GM21529 (cell line): ENCODE measurements at regions not wholly inside any gene's neighbourhood (a gene's known extent, or its start where the extent isn't known, plus 50 kb on each side); places are given as distances from the start of the nearest gene placed in this dataset.

Source experiments
- ATAC-seq: cut with Tn5 transposase; IDR thresholded peaks from one replicate; pipeline ENCODE4 v1.9.1; 2021; ENCODE audit not compliant: unreplicated experiment

DNA sequence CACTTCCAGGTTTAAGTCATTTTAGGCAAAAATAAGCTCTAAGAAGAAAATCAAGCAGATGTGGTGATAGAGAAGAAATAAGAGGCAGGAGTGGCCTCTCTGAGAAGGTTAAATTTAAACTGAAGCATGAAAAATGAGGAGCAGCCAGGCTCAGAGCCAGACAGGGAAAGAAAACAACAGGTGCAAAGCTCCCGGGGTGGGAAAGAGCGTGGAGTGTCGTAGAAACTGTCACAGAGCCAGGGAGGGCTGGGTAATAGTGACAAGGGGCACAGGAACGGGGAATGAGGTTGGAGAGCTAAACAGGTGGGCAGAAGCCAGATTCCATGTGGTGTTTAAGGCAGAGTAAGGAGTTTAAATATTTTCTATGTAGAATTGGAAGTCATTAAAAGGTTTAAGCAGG lies 132.1 kb upstream of the BLID start:
- no peak for ATAC-seq

DNA sequence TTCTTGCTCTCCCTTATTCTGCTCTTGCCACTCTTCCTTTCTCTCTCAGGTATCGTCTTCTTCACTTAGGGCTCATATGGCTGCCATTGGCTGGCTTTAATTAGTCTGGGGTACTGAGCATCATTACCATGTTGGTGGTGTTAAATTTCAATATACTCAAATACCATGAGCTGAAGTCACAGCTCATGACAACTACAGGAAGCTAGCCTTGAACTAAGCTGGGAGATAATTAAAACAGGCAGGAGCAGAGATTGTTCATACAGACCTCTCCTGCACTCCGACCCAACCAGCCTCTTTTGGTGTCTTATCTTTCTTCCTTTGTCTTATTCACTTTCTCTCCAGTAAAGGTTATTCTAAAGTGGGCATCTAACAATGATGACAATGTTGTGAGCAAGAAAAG lies 130.9 kb upstream of the BLID start:
- no peak for ATAC-seq

GRCh38 chr11:122242731-122243130 lies 126.7 kb upstream of the BLID start:
- ATAC-seq, result no peak

DNA sequence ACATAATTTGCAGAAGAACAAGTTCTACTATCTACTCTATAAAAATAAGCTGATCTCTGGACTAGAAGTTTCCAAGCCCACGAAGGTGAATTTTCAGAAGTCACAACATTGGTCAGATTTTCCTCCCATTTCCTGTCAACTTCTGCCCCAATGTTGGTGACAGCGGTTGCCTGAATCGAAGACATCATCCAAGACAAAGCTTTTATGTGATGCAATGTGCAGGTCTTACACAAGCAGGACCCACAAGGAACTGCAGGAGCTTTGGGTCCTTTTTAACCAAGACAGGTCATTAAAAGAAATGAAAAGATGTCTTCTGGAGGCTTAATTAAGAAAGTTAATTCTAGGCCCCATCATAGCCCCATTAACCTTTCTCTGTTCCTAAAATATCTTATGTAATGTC lies 125.6 kb upstream of the BLID start:
- no peak for ATAC-seq

DNA sequence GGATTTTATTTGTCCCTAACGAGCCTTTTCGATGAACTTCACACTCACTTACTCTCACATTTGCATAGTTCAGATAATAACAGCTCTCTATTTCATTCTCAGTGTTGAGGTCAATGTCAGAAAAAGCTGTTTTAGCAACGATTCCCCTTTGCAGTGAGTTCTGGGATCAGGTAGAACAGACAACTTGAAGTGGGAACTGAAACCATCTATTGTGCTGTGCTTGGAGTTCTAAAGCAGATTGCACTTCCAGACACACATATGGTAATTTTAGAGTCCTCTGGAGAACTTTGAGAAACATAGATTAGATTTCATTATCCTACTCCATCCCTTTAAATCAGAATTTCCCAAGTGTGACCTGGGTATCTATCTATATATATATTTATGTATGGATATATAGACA lies 124.6 kb upstream of the BLID start:
- no peak for ATAC-seq

- no peak for ATAC-seq
Observed at GRCh38 chr11:122235615-122236014, 119.6 kb upstream of the BLID start.

GRCh38 chr11:122234780-122235179 lies 118.8 kb upstream of the BLID start:
- no peak for ATAC-seq

GRCh38 chr11:122234257-122234656 lies 118.2 kb upstream of the BLID start:
- ATAC-seq, result no peak

GRCh38 chr11:122232985-122233384 lies 117.0 kb upstream of the BLID start:
- no peak for ATAC-seq

- ATAC-seq, result no peak
Observed at GRCh38 chr11:122230385-122230755, 114.4 kb upstream of the BLID start.

GRCh38 chr11:122229481-122230384 lies 113.7 kb upstream of the BLID start:
- ATAC-seq, result no peak

DNA sequence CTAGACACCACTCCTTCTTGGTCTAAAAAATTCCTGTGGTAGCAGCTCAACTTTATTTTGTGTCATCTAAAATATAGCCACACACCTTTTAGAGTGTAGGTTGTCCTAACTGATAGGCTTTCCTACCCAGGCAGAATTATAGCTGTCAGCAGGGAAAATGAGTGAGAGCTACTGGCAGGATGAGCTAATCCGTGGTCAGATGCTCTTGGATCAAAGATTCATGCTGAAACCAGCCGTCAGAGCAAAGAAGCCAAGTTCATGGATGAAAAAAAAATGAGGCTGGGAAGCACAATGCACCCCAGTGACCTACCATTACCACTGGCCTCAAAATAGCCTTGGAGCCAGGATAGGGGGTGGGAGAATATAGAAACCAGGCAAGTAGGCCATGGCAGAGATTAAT lies 113.1 kb upstream of the BLID start:
- no peak for ATAC-seq

DNA sequence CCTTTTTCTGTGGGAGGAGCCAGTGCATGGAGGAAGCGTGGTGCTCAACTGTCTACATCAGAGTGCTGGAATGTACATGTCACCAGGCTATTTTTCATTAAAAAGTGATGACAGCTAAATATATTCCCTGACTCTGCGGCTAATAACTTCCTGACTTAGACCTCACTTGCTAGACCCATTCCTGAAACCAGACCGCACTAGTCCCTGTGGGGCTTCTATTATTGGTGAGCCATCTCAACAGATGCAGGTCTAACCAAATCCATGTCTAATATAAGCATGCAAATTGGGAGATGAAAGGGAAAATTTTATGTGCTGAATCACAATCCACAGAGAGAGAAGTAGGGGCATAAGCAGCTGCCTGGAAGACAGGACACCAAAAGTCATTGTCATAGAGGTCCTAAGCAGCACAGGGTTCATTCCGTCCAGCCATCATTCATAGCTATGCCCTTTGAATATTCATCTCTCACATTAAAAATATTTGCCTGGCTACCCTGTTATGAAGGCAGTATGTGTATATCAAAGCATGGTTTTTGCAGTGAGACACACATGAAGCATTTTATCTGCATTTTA lies 110.9 kb upstream of the BLID start:
- ATAC-seq, result no peak

DNA sequence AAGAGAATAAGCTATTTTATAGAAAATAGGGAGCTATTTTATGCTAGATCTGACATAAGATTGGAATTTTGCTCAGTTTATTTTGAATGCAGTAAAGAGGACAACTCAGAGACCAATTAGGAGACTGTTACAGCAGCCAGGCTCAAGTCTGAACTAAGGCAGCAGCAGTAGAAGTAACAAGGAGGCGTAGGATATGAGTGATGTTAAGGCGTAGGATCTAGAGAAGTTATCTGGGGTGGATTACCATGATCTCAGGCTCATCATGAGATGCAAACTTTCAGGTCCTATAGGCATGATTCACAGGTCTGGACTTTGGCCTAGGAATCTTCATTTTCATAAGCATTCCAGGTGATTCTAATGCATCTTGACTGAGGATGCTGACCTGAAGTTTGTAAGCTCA lies 108.9 kb upstream of the BLID start:
- ATAC-seq, result no peak

DNA sequence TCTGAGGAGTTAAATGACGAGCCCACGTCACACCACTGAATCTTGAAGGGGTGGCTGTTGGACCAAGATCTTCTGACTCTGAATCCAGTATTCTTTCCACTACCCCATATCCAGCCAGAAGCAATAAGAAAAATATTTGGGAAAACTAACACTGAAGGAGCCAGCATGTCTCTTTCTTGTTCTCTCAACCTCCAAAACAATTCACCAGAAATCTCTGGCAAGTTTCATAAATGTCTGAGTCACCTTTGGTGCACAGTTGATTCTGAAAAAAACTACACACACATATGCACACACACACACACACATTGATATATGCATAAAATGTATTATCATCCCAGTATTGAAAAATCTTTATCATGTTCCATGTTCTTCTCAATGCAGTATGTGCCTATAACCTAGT lies 104.3 kb upstream of the BLID start:
- ATAC-seq, result no peak

GRCh38 chr11:122219791-122220190 lies 103.8 kb upstream of the BLID start:
- ATAC-seq, result no peak

DNA sequence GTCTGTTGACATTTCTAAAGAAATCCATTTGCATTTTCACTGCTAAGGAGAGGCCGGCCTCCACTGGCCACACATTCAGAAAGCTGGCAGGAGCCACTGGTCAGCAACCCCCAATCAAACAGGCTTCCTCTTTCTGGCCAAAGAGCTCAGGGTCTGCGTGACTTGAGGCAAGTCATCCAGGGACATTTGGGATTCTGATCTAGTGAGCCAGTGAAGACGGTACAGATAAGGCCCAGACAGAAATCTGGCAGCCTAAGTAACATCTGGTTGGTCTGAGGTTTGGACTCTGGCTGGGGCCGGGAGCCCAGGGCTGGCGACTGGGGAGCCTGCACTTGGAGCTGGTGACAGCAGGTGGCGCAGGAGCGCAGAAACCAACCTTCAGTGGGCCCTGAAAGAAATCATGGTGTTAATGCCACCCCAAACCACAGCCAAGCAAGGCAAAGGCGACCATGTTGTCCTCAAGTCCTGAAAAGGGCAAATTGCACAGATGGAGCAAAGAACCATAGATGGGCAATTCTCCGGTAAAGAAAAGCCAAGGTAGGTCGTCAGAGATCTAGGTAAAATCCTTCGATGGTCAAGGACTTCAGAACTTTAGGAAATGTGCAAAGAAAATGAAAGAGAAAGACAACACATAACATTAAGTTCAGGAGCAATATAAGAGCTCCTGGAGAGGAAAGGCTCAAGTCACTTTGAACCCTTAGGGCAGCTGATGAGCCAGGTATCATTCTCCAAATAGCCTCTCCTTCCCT lies 99.4 kb upstream of the BLID start:
- peak; percentile 81 for ATAC-seq

DNA sequence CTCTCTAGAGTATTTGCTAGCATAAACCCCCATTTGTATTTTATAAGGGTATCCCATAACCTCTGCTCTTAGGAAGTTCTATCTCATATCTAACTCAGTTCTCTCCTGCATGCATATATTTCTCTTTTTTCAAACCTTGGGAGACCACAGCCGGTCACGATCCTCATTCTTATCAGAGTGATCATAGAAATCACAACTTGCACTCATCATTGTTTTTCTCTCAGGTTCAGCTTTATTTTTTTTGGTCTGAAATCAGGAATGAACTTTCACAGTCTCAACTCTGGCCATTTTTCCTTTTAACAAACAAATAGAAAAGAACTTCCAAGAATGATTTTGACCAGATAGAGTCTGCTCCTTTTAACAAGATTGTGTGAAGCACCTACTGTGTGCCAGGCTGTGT lies 98.6 kb upstream of the BLID start:
- no peak for ATAC-seq

DNA sequence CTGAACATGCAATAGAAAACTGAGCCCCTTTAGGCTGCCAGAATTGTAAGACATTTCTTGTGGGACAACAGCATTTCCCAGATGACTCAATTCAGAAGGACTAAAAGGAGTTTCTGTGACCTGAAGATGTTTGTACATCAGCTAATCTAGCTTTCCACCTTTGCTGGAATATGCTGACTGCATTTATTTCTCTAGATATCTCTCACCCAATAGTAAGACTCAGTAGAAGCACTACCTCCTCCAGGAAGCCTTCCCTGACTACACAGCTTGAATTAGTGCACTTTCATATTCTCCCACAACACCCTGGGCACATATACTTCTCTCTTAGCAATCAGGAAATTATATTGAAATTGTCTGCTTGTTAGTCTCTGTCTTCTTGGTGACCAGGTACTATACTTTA lies 98.1 kb upstream of the BLID start:
- no peak for ATAC-seq

DNA sequence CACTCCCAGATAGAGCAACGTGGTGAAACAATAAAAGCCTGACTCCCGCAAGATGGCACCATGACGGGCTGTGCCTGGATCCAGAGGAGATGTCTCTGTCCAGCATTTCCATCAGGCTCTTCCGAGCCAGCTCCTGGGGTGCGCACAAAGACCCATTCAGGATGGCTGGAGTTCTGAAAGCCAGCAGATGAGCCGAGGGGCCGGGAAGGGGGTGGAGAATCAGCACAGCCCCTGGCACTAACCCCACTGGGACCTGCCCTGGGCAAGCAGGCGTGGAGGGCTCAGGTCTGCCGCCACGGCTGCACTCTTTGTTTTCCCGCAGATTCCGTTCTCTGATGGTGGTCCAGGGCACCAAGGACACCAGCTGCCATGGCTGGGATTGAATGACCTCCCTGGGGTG lies 97.2 kb upstream of the BLID start:
- no peak for ATAC-seq

- ATAC-seq, result no peak
Observed at GRCh38 chr11:122210367-122210997, 94.5 kb upstream of the BLID start.
